Tibial nerve (tissue), 4 donors: ENCODE measurements at regions not wholly inside any gene's neighbourhood (a gene's known extent, or its start where the extent isn't known, plus 50 kb on each side); places are given as distances from the start of the nearest gene placed in this dataset.
"Not testable (repeated sequence)": the region's sequence is repeated elsewhere in the genome, so short reads cannot be mapped to it uniquely, and the experiment has no call there.

Experiments used
- DNase-seq, 2 donors: peaks; one replicate each; pipeline ENCODE4 v3.0.0-alpha.2; 2019; ENCODE audit warnings: low spot score in 2 of 2
- H3K27ac ChIP-seq, 4 donors: fragments of 200-600 bp; sonication (generic) in 3 of 4; one replicate each; pipeline ENCODE4 v1.5.1; 2017 to 2019; ENCODE audit warnings: mild to moderate bottlenecking in 1 of 4
- H3K27me3 ChIP-seq, 2 donors: fragments of 200-600 bp; sonication (generic) in 1 of 2; one replicate each; pipeline versions ENCODE4 v1.5.1 to v1.6.0; 2017 to 2019
- H3K36me3 ChIP-seq, 3 donors: fragments of 200-600 bp; sonication (generic); one replicate each; pipeline ENCODE4 v1.5.1; 2018 to 2019
- H3K4me1 ChIP-seq, 4 donors: fragments of 200-600 bp; sonication (generic) in 3 of 4; one replicate each; pipeline ENCODE4 v1.5.1; 2017 to 2019
- H3K4me3 ChIP-seq, 4 donors: fragments of 200-600 bp; sonication (generic) in 3 of 4; one replicate each; pipeline ENCODE4 v1.5.1; 2017 to 2019; ENCODE audit warnings: mild to moderate bottlenecking in 1 of 4, moderate library complexity in 1 of 4
- H3K9me3 ChIP-seq, 4 donors: fragments of 200-600 bp; sonication (generic) in 3 of 4; one replicate each; pipeline ENCODE4 v1.5.1; 2017 to 2019
- CTCF ChIP-seq, 5 experiments: fragments of 200-600 bp in 3 of 5; fragments of 450-650 bp in 2 of 5; sonication (generic) in 3 of 5; IDR thresholded peaks; one replicate each; pipeline ENCODE4 v1.5.1; 2016 to 2019; ENCODE audit warnings: antibody characterized with exemption in 5 of 5, mild to moderate bottlenecking in 3 of 5, moderate library complexity in 2 of 5
- EP300 ChIP-seq, 2 donors: sonication (generic); formaldehyde crosslinking; IDR thresholded peaks; one replicate each; pipeline ENCODE4 v1.6.1; 2017; ENCODE audit warnings: antibody characterized with exemption in 2 of 2, mild to moderate bottlenecking in 1 of 2
- POLR2A ChIP-seq, 2 donors: fragments of 450-650 bp; IDR thresholded peaks; one replicate each; pipeline ENCODE4 v1.6.1; 2017; ENCODE audit warnings: antibody characterized with exemption in 2 of 2, mild to moderate bottlenecking in 2 of 2, moderate library complexity in 2 of 2
- WGBS, 2 donors: methylation state at CpG; one replicate each; pipeline ENCODE4 v1.1.5; 2018; 5-methylcytosine and 5-hydroxymethylcytosine counted together

DNA sequence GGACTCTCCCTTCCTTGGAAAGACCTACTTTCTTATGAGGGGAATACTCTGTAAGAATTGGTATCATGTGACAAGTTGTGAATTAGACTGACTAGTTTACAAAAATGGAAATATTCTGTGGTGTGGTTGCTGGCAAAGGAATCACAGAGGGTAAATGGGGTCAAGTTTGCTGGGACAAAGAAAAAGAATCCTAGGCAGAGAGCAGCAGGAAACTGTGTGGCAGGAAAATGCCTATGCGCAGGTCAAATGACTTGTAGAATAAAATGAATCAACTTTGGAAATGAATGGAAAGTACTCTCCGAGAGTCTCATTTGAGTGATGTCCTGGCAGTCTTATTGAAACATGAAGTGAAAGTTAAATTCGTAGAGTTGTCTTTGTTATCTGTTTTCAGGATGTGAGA lies 1250.7 kb downstream of the UQCRFS1 start:
- WGBS, 2 donors: 17 to 39% methylated on average over 3 of the region's 3 CpGs
- H3K4me3 ChIP-seq: no peak overlapping the region
- H3K9me3 ChIP-seq: no peaks in the 10 kb centered on the region
- peaks cover 0 to 16% (median 0%) of the 10 kb centered on the region in 4 donors for H3K4me1 ChIP-seq
- no peaks in the 10 kb centered on the region for H3K27me3 ChIP-seq
- no peak for DNase-seq
- TF ChIP-seq EP300 (IDR thresholded peaks at IDR 0.05) (no peak), POLR2A (IDR thresholded peaks at IDR 0.05) (no peak), CTCF (IDR thresholded peaks at IDR 0.05) (no peak)
- no peaks in the 10 kb centered on the region for H3K36me3 ChIP-seq
- H3K27ac ChIP-seq: no peak overlapping the region

DNA sequence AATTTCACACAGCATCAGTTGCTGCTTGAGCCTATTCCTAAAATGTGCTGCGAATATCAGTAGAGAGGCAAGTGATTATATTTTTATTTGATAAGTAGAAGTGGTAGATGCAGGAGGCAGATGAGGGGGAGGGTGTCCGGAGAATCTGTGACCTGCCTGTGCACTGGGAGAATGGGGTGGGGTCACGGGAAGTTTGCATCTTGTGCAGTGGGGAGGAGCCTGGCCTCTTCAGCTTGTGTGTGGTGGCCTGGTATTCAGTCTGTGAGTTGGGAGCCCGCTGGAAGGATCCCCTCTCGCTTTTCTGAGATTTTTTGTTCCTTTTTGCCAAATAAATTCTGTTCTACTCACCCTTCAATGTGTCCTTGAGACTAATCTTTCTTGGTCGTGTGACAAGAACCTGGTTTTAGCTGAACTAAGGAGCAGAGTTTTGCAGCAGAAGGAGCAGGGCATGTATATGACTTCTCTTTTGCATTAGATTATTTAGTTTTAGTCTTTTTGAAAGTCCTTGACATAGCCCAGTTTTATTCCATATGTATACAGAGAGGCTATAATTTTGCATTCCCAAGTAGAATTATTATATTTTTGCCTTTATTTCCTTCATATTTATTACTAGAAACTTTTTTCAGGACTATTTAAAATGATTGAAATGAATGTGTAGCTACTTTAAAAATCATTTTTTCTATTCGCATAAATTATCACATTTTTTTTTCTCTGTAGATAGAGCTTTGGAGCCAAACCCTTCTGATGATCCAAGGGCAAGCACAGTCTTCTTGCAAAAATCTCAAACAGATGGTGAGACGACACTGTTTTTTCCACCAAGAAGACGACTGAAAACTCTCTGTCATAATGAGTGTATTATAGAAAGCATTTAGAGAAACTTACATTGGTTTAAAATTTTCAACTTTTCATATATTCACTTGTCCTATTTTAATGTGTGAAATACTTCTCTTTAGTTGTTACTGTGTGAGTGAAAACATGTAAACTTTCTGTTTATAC lies 1257.2 kb downstream of the UQCRFS1 start:
- WGBS, 2 donors: 33 to 34% methylated on average over 9 of the region's 9 CpGs
- no peak for DNase-seq
- Histone ChIP-seq H3K36me3 (no peaks in the 10 kb centered on the region), H3K27me3 (no peaks in the 10 kb centered on the region), H3K4me1 (no peaks in the 10 kb centered on the region), H3K9me3 (no peaks in the 10 kb centered on the region), H3K27ac (no peak overlapping the region), H3K4me3 (no peak overlapping the region)
- TF ChIP-seq EP300 (IDR thresholded peaks at IDR 0.05) (no peak), CTCF (IDR thresholded peaks at IDR 0.05) (no peak), POLR2A (IDR thresholded peaks at IDR 0.05) (no peak)

- 78 to 82% methylated on average over 4 of the region's 4 CpGs for WGBS, 2 donors
- H3K4me3 ChIP-seq, DNase-seq, H3K27me3 ChIP-seq, H3K36me3 ChIP-seq, H3K27ac ChIP-seq, H3K4me1 ChIP-seq: not testable (repeated sequence)
- peaks cover 0 to 21% (median 2%) of the 10 kb centered on the region in 4 donors for H3K9me3 ChIP-seq
These were observed 1270.3 kb downstream of the UQCRFS1 start for GRCh38 chr19:27942607-27943006.

DNA sequence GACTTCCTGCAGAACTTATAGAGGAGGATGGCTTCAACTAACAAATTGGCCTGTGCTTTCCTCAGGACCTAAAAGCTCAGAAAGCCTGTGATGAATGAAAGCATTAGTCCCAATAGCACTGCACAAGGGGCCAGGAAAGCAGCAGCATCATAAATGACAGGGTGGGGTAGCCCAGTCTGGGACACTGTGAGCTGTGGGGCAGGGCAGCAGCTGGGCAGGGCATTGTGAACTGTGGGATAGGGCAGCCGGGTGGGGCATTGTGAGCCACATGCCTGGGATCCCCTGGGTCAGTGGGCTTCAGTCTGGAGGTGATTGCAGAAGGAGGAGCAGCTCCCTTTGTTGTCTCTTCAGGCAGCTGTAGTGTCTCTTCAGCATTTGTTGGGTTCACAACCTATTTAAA lies 1276.8 kb downstream of the UQCRFS1 start:
- Histone ChIP-seq H3K27me3 (no peaks in the 10 kb centered on the region), H3K4me3 (no peak overlapping the region), H3K27ac (no peak overlapping the region), H3K36me3 (no peaks in the 10 kb centered on the region), H3K4me1 (no peaks in the 10 kb centered on the region), H3K9me3 (no peaks in the 10 kb centered on the region)
- no peak for DNase-seq
- TF ChIP-seq POLR2A (IDR thresholded peaks at IDR 0.05) (no peak), CTCF (IDR thresholded peaks at IDR 0.05) (no peak), EP300 (IDR thresholded peaks at IDR 0.05) (no peak)
- 44 to 63% methylated on average over 1 of the region's 1 CpG for WGBS, 2 donors

GRCh38 chr19:27935669-27936068 lies 1277.3 kb downstream of the UQCRFS1 start:
- Histone ChIP-seq H3K9me3 (no peaks in the 10 kb centered on the region), H3K27me3 (no peaks in the 10 kb centered on the region), H3K4me3 (no peak overlapping the region), H3K36me3 (no peaks in the 10 kb centered on the region), H3K27ac (no peak overlapping the region), H3K4me1 (no peaks in the 10 kb centered on the region)
- DNase-seq: no peak
- no peak for TF ChIP-seq CTCF (IDR thresholded peaks at IDR 0.05)
- TF ChIP-seq EP300 (IDR thresholded peaks at IDR 0.05): no peak
- TF ChIP-seq POLR2A (IDR thresholded peaks at IDR 0.05): no peak
